SW480 (cell line): ENCODE measurements at regions not wholly inside any gene's neighbourhood (a gene's known extent, or its start where the extent isn't known, plus 50 kb on each side); places are given as distances from the start of the nearest gene placed in this dataset.
"Not testable (repeated sequence)": the region's sequence is repeated elsewhere in the genome, so short reads cannot be mapped to it uniquely, and the experiment has no call there.

ENCODE experiments used
- DNase-seq: peaks from one replicate; pipeline ENCODE4 v3.0.0-alpha.2; 2016; ENCODE audit warnings: low spot score

- no peak for DNase-seq
These were observed 91.5 kb upstream of the MLN start for GRCh38 chr6:33895296-33895695.

GRCh38 chr6:33894438-33894837 lies 90.6 kb upstream of the MLN start:
- no peak for DNase-seq

GRCh38 chr6:33892581-33893346 lies 89.0 kb upstream of the MLN start:
- DNase-seq = no peak

- no peak for DNase-seq
These were observed 84.9 kb upstream of the MLN start for GRCh38 chr6:33888664-33889200.

GRCh38 chr6:33888183-33888582 lies 84.4 kb upstream of the MLN start:
- no peak for DNase-seq

- no peak for DNase-seq
These were observed 82.9 kb upstream of the MLN start for GRCh38 chr6:33886673-33887144.

- DNase-seq = peak; percentile 20
These were observed 81.6 kb upstream of the MLN start for GRCh38 chr6:33885132-33886057.

- not testable (repeated sequence) for DNase-seq
These were observed 79.8 kb upstream of the MLN start for GRCh38 chr6:33883621-33884020.

- DNase-seq = no peak
These were observed 78.4 kb upstream of the MLN start for GRCh38 chr6:33882154-33882553.

GRCh38 chr6:33880766-33881165 lies 77.0 kb upstream of the MLN start:
- DNase-seq = no peak

- no peak for DNase-seq
These were observed 76.4 kb upstream of the MLN start for GRCh38 chr6:33880104-33880678.

- no peak for DNase-seq
These were observed 74.8 kb upstream of the MLN start for GRCh38 chr6:33878562-33878961.

GRCh38 chr6:33877982-33878535 lies 74.3 kb upstream of the MLN start:
- no peak for DNase-seq

- DNase-seq = no peak
These were observed 71.9 kb upstream of the MLN start for GRCh38 chr6:33875696-33876095.

GRCh38 chr6:33875141-33875581 lies 71.4 kb upstream of the MLN start:
- no peak for DNase-seq

GRCh38 chr6:33874136-33874760 lies 70.4 kb upstream of the MLN start:
- no peak for DNase-seq

GRCh38 chr6:33872761-33873160 lies 69.0 kb upstream of the MLN start:
- DNase-seq = no peak

- DNase-seq = no peak
These were observed 66.1 kb upstream of the MLN start for GRCh38 chr6:33869826-33870423.

- DNase-seq = no peak
These were observed 65.3 kb upstream of the MLN start for GRCh38 chr6:33869121-33869520.

- DNase-seq = no peak
These were observed 64.3 kb upstream of the MLN start for GRCh38 chr6:33868141-33868540.

- DNase-seq = no peak
These were observed 61.8 kb upstream of the MLN start for GRCh38 chr6:33865478-33866077.
